Adrenal gland (tissue), 9 donors: ENCODE measurements at regions not wholly inside any gene's neighbourhood (a gene's known extent, or its start where the extent isn't known, plus 50 kb on each side); places are given as distances from the start of the nearest gene placed in this dataset.

Experiments
- DNase-seq, 7 donors: peaks; one replicate each; pipeline ENCODE4 v3.0.0-alpha.2; 2019 to 2020
- H3K27ac ChIP-seq, 5 donors: fragments of 200-600 bp; sonication (generic) in 4 of 5; 1 replicate in 3 of 5; 2 replicates in 2 of 5; pipeline versions ENCODE4 v1.5.1 to v1.8.0; 2016 to 2020; ENCODE audit warnings: mild to moderate bottlenecking in 1 of 5
- H3K27me3 ChIP-seq: fragments of 200-600 bp; 2 replicates; pipeline ENCODE4 v1.8.0; 2021
- H3K36me3 ChIP-seq, 2 donors: fragments of 200-600 bp; replicated peaks in 1 of 2; 1 replicate in 1 of 2; 2 replicates in 1 of 2; pipeline versions ENCODE4 v1.5.1 to v1.8.0; 2018 to 2022
- H3K4me1 ChIP-seq, 2 donors: fragments of 200-600 bp; replicated peaks in 1 of 2; 1 replicate in 1 of 2; 2 replicates in 1 of 2; pipeline versions ENCODE4 v1.5.1 to v1.8.0; 2018 to 2021
- H3K4me3 ChIP-seq, 4 donors: fragments of 200-600 bp; sonication (generic) in 3 of 4; one replicate each; pipeline ENCODE4 v1.5.1; 2016 to 2018
- H3K9me3 ChIP-seq, 3 donors: fragments of 200-600 bp; sonication (generic) in 1 of 3; replicated peaks in 1 of 3; 1 replicate in 2 of 3; 2 replicates in 1 of 3; pipeline versions ENCODE4 v1.5.1 to v1.8.0; 2016 to 2021
- CTCF ChIP-seq, 6 experiments: fragments of 450-650 bp in 4 of 6; fragments of 200-600 bp in 2 of 6; sonication (generic) in 1 of 6; IDR thresholded peaks; 1 replicate in 5 of 6; 2 replicates in 1 of 6; pipeline versions ENCODE4 v1.5.1 to v1.8.0; 2016 to 2021; ENCODE audit warnings: antibody characterized with exemption in 6 of 6, mild to moderate bottlenecking in 2 of 6, moderate library complexity in 1 of 6
- POLR2A ChIP-seq, 2 donors: fragments of 450-650 bp; IDR thresholded peaks; one replicate each; pipeline ENCODE4 v1.6.1; 2017; ENCODE audit warnings: antibody characterized with exemption in 2 of 2, mild to moderate bottlenecking in 2 of 2, moderate library complexity in 1 of 2
- WGBS, 4 donors: extraction: QIAGEN DNeasy Blood & Tissue Kit in 2 of 4; methylation state at CpG; one replicate each; pipeline versions ENCODE4 v1.1.5 to v1.1.7; 2013 to 2017; 5-methylcytosine and 5-hydroxymethylcytosine counted together
- intact Hi-C, 2 donors: fragments of 100-400 bp; cut with DNase I; formaldehyde crosslinking; loops; one replicate each; pipeline versions ENCODE4 v1.14.1 to v1.15.0; 2022 to 2023
- donor health status: healthy with polysubstance abuse.
- donor health status: Bipolar disorder and iron deficiency.
- donor health status: DM: yes; HTN: yes; CAD: no.
- donor health status: DM: no; HTN: no; CAD: no.
- donor health status: DM: no; HTN: no; CAD: no.

GRCh38 chrX:139141370-139141769, 389.2 kb upstream of the F9 start:
- TF ChIP-seq CTCF (IDR thresholded peaks at IDR 0.05) (no peak), POLR2A (IDR thresholded peaks at IDR 0.05) (no peak)
- Histone ChIP-seq H3K36me3 (no peaks in the 10 kb centered on the region), H3K27me3 (peaks cover 4% of the 10 kb centered on the region), H3K27ac (no peak overlapping the region), H3K4me1 (no peaks in the 10 kb centered on the region), H3K4me3 (no peak overlapping the region), H3K9me3 (no peaks in the 10 kb centered on the region)
- no peak for DNase-seq
- 52 to 71% (median 58%) methylated on average over 3 of the region's 3 CpGs for WGBS, 4 donors
- intact Hi-C loops: no loop called here

GRCh38 chrX:139134316-139134715, 396.2 kb upstream of the F9 start:
- DNase-seq: no peak
- intact Hi-C loops: no loop called here
- WGBS, 4 donors: 70 to 74% (median 72%) methylated on average over 5 of the region's 5 CpGs
- H3K4me3 ChIP-seq: no peak overlapping the region
- H3K27me3 ChIP-seq: peaks cover 8% of the 10 kb centered on the region
- no peak for TF ChIP-seq CTCF (IDR thresholded peaks at IDR 0.05)
- TF ChIP-seq POLR2A (IDR thresholded peaks at IDR 0.05): no peak
- H3K4me1 ChIP-seq: no peaks in the 10 kb centered on the region
- H3K27ac ChIP-seq: no peak overlapping the region
- no peaks in the 10 kb centered on the region for H3K36me3 ChIP-seq
- H3K9me3 ChIP-seq: no peaks in the 10 kb centered on the region

- intact Hi-C loops: no loop called here
These were observed 404.0 kb upstream of the F9 start for GRCh38 chrX:139126493-139126892.

GRCh38 chrX:139125916-139126315, 404.6 kb upstream of the F9 start:
- peaks cover 3% of the 10 kb centered on the region for H3K27me3 ChIP-seq
- H3K9me3 ChIP-seq: no peaks in the 10 kb centered on the region
- DNase-seq: no peak
- H3K36me3 ChIP-seq: no peaks in the 10 kb centered on the region
- intact Hi-C loops: no loop called here
- no peak overlapping the region for H3K4me3 ChIP-seq
- H3K4me1 ChIP-seq: no peaks in the 10 kb centered on the region
- H3K27ac ChIP-seq: no peak overlapping the region
- TF ChIP-seq POLR2A (IDR thresholded peaks at IDR 0.05) (no peak), CTCF (IDR thresholded peaks at IDR 0.05) (no peak)
- 46 to 76% (median 66%) methylated on average over 2 to 3 of the region's 3 CpGs for WGBS, 4 donors

More at GRCh38 chrX:139126493-139126892, 404.0 kb upstream of the F9 start:
- Histone ChIP-seq H3K9me3 (no peaks in the 10 kb centered on the region), H3K27me3 (peaks cover 3% of the 10 kb centered on the region), H3K4me3 (no peak overlapping the region), H3K27ac (no peak overlapping the region), H3K4me1 (no peaks in the 10 kb centered on the region), H3K36me3 (no peaks in the 10 kb centered on the region)
- peak in 3 of 6 experiments; percentile 11 to 32 (median 19) for TF ChIP-seq CTCF (IDR thresholded peaks at IDR 0.05)
- no peak for TF ChIP-seq POLR2A (IDR thresholded peaks at IDR 0.05)
- 11 to 18% methylated on average over 2 of the region's 2 CpGs; no CpG with 5 or more reads in 2 of the 4 donors for WGBS, 4 donors
- DNase-seq: peak in 1 of 7 donors; percentile 22
